ENCODE measurements at regions not wholly inside any gene's neighbourhood (a gene's known extent, or its start where the extent isn't known, plus 50 kb on each side); places are given as distances from the start of the nearest gene placed in this dataset.

GRCh38 chr6:153275997-153276396 lies 144.9 kb upstream of the RGS17 start:
- H2AFZ ChIP-seq (ENCODE audit: low read depth, low read length) = no peak overlapping the region
- H3F3A ChIP-seq (ENCODE audit: insufficient read depth, low read length, poor library complexity, severe bottlenecking) = no peaks in the 10 kb centered on the region
- no peak overlapping the region for H3K9ac ChIP-seq (ENCODE audit: low read length)
- H3K4me2 ChIP-seq (ENCODE audit: low read length) = no peak overlapping the region
- no peak overlapping the region for H3K4me3 ChIP-seq (ENCODE audit: low read length)
- no peaks in the 10 kb centered on the region for H4K20me1 ChIP-seq (ENCODE audit: insufficient read depth)
- H3K27me3 ChIP-seq (ENCODE audit: insufficient read depth, low read depth, low read length) = no peaks in the 10 kb centered on the region
- TF ChIP-seq POLR2AphosphoS5 (IDR thresholded peaks at IDR 0.05) (no peak), TAF1 (IDR thresholded peaks at IDR 0.05; ENCODE audit: low read depth) (no peak), EP300 (conservative IDR thresholded peaks at IDR 0.05; ENCODE audit: poor library complexity, severe bottlenecking) (no peak), CTCF (IDR thresholded peaks at IDR 0.05; ENCODE audit: poor library complexity, severe bottlenecking) (no peak), MXI1 (conservative IDR thresholded peaks at IDR 0.05; ENCODE audit: poor library complexity, severe bottlenecking) (no peak), RAD21 (conservative IDR thresholded peaks at IDR 0.05) (no peak), EZH2 (IDR thresholded peaks at IDR 0.05; ENCODE audit: borderline replicate concordance, insufficient read depth, low read length, poor library complexity, severe bottlenecking) (no peak), REST (IDR thresholded peaks at IDR 0.05; ENCODE audit: borderline replicate concordance) (no peak), SMC3 (conservative IDR thresholded peaks at IDR 0.05; ENCODE audit: poor library complexity) (no peak)
- H3K36me3 ChIP-seq (ENCODE audit: insufficient read depth, low read length) = no peaks in the 10 kb centered on the region
- H3K9me2 ChIP-seq (ENCODE audit: insufficient read depth, low read length) = no peaks in the 10 kb centered on the region
- no peak overlapping the region for H3K27ac ChIP-seq (ENCODE audit: low read length)
- no peaks in the 10 kb centered on the region for H3K79me2 ChIP-seq (replicated peaks; ENCODE audit: insufficient read depth, low read length)
- no peaks in the 10 kb centered on the region for H3K9me3 ChIP-seq (ENCODE audit: low read length)

GRCh38 chr6:153272201-153272980 lies 141.3 kb upstream of the RGS17 start:
- H2AFZ ChIP-seq (ENCODE audit: low read depth, low read length) = no peak overlapping the region
- no peak overlapping the region for H3K4me3 ChIP-seq (ENCODE audit: low read length)
- no peaks in the 10 kb centered on the region for H3K27me3 ChIP-seq (ENCODE audit: insufficient read depth, low read depth, low read length)
- no peak overlapping the region for H3K27ac ChIP-seq (ENCODE audit: low read length)
- no peaks in the 10 kb centered on the region for H3K9me2 ChIP-seq (ENCODE audit: insufficient read depth, low read length)
- no peaks in the 10 kb centered on the region for H3K36me3 ChIP-seq (ENCODE audit: insufficient read depth, low read length)
- H3K9ac ChIP-seq (ENCODE audit: low read length) = no peak overlapping the region
- H4K20me1 ChIP-seq (ENCODE audit: insufficient read depth) = no peaks in the 10 kb centered on the region
- no peaks in the 10 kb centered on the region for H3F3A ChIP-seq (ENCODE audit: insufficient read depth, low read length, poor library complexity, severe bottlenecking)
- no peak overlapping the region for H3K4me2 ChIP-seq (ENCODE audit: low read length)
- TF ChIP-seq MXI1 (conservative IDR thresholded peaks at IDR 0.05; ENCODE audit: poor library complexity, severe bottlenecking) (no peak), EZH2 (IDR thresholded peaks at IDR 0.05; ENCODE audit: borderline replicate concordance, insufficient read depth, low read length, poor library complexity, severe bottlenecking) (no peak), TAF1 (IDR thresholded peaks at IDR 0.05; ENCODE audit: low read depth) (no peak), SMC3 (conservative IDR thresholded peaks at IDR 0.05; ENCODE audit: poor library complexity) (no peak), EP300 (conservative IDR thresholded peaks at IDR 0.05; ENCODE audit: poor library complexity, severe bottlenecking) (no peak), CTCF (IDR thresholded peaks at IDR 0.05; ENCODE audit: poor library complexity, severe bottlenecking) (no peak), REST (IDR thresholded peaks at IDR 0.05; ENCODE audit: borderline replicate concordance) (no peak), RAD21 (conservative IDR thresholded peaks at IDR 0.05) (no peak), POLR2AphosphoS5 (IDR thresholded peaks at IDR 0.05) (no peak)
- no peaks in the 10 kb centered on the region for H3K79me2 ChIP-seq (replicated peaks; ENCODE audit: insufficient read depth, low read length)
- no peaks in the 10 kb centered on the region for H3K9me3 ChIP-seq (ENCODE audit: low read length)

All from neural cell (in vitro differentiated cells).